ENCODE measurements at regions not wholly inside any gene's neighbourhood (a gene's known extent, or its start where the extent isn't known, plus 50 kb on each side); places are given as distances from the start of the nearest gene placed in this dataset.

- TF ChIP-seq, protein P1, sequence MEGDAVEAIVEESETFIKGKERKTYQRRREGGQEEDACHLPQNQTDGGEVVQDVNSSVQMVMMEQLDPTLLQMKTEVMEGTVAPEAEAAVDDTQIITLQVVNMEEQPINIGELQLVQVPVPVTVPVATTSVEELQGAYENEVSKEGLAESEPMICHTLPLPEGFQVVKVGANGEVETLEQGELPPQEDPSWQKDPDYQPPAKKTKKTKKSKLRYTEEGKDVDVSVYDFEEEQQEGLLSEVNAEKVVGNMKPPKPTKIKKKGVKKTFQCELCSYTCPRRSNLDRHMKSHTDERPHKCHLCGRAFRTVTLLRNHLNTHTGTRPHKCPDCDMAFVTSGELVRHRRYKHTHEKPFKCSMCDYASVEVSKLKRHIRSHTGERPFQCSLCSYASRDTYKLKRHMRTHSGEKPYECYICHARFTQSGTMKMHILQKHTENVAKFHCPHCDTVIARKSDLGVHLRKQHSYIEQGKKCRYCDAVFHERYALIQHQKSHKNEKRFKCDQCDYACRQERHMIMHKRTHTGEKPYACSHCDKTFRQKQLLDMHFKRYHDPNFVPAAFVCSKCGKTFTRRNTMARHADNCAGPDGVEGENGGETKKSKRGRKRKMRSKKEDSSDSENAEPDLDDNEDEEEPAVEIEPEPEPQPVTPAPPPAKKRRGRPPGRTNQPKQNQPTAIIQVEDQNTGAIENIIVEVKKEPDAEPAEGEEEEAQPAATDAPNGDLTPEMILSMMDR (IDR thresholded peaks at IDR 0.05; ENCODE audit: low read depth, low read length): peak; percentile 72
- Histone ChIP-seq H3K4me1 (peaks cover 6% of the 10 kb centered on the region; the same call in 1 of the 2 replicates), H3K36me3 (no peaks in the 10 kb centered on the region), H3K9me3 (no peaks in the 10 kb centered on the region), H3K27me3 (peaks cover 4% of the 10 kb centered on the region; the same call in 1 of the 2 replicates), H3K4me3 (ENCODE audit: low read depth, low read length) (no peak overlapping the region)
- peak; percentile 75 for DNase-seq
These were observed 170.7 kb downstream of the SLIT2 start for GRCh38 chr4:20422398-20422797.

DNA sequence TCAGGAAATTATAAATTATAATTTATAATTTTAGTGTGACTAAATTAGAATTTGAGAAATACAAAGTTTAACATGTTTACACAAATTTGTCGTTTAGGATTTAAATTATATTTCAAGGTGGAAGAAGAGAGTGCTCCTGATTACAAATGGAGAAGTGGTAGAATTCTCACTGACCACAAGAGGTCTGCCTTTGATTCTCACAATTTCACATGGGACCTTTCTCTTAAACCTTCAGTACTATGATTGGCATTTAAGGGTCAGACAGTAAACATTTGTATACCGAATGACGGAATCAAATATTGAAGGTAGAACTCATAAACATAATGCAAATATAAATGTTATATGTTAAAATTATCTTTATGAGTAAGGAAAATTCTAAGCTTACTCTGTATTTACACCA is 171.7 kb downstream of the SLIT2 start:
- Histone ChIP-seq H3K4me3 (ENCODE audit: low read depth, low read length) (no peak overlapping the region), H3K9me3 (no peaks in the 10 kb centered on the region), H3K36me3 (no peaks in the 10 kb centered on the region), H3K4me1 (peaks cover 6% of the 10 kb centered on the region; the same call in 1 of the 2 replicates), H3K27me3 (peaks cover 4% of the 10 kb centered on the region; the same call in 1 of the 2 replicates)
- TF ChIP-seq, protein P1 (IDR thresholded peaks at IDR 0.05; ENCODE audit: low read depth, low read length): peak; percentile 43
- DNase-seq: no peak

- Histone ChIP-seq H3K4me1 (peaks cover 6% of the 10 kb centered on the region; the same call in 1 of the 2 replicates), H3K27me3 (no peaks in the 10 kb centered on the region), H3K4me3 (ENCODE audit: low read depth, low read length) (no peak overlapping the region), H3K9me3 (no peaks in the 10 kb centered on the region), H3K36me3 (no peaks in the 10 kb centered on the region)
- TF ChIP-seq, protein P1 (IDR thresholded peaks at IDR 0.05; ENCODE audit: low read depth, low read length): no peak
- no peak for DNase-seq
These were observed 174.3 kb downstream of the SLIT2 start for GRCh38 chr4:20426028-20426427.

DNA sequence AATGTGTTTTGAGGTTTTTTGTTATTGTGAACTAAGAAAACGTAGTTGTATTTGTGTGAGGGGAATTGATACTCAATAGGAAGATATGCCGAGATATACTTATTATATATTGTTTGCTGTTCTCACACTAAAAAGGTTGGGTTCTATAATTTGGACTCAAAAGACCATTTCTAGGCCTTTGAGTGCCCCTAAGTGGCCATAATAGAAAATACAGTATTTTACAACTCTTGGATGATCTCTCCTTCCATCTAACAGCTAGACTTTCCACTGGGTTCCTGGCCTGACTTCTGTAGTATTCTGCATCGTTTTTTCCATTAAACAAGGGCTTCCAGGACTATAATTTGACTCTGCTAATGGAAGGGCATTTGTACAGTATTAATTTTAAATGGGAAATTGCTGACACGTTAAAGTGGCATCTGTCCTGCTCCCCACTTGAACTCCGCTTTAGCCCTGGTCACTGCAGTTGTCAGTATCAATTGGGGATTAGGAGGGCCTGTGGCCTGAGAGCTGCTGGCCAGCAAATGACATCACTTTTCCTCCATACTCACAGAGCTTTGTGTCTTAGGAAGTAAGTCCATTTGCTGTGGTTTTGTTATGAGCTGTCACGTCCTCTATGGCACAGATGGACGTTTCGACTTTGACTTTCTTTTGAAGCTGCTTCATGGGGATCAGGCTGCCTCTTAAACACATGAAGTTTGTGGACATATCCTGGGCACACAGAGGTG is 176.9 kb downstream of the SLIT2 start:
- no peak for DNase-seq
- Histone ChIP-seq H3K36me3 (no peaks in the 10 kb centered on the region), H3K27me3 (no peaks in the 10 kb centered on the region), H3K4me1 (peaks cover 17% of the 10 kb centered on the region), H3K4me3 (ENCODE audit: low read depth, low read length) (no peak overlapping the region), H3K9me3 (no peaks in the 10 kb centered on the region)
- TF ChIP-seq, protein P1 (IDR thresholded peaks at IDR 0.05; ENCODE audit: low read depth, low read length): peak; percentile 26; the same call in 1 of the 2 replicates

- Histone ChIP-seq H3K9me3 (no peaks in the 10 kb centered on the region), H3K27me3 (no peaks in the 10 kb centered on the region), H3K4me1 (peaks cover 19% of the 10 kb centered on the region), H3K4me3 (ENCODE audit: low read depth, low read length) (no peak overlapping the region), H3K36me3 (no peaks in the 10 kb centered on the region)
- no peak for DNase-seq
- TF ChIP-seq, protein P1 (IDR thresholded peaks at IDR 0.05; ENCODE audit: low read depth, low read length): no peak
These were observed 178.7 kb downstream of the SLIT2 start for GRCh38 chr4:20430259-20430941.

DNA sequence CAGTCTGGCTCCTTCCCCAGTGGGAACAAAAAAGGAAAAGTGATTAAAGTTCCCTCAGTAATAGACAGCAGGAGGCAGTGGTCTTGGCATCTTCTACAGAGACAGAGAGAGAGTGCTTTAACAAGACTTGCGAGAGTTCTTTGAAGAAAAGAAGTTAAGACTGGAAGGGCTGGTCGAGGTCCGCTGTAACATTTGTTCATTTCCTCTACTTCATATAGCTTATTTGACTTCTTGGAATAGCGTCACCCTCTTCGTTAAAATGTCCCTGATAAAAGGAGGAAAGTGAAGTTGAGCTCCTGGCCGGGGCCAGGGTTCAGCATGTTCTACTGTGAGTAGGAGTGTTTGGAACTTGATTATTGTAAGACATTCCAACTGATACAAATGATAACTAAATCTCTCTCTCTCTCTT is 179.8 kb downstream of the SLIT2 start:
- no peaks in the 10 kb centered on the region for H3K36me3 ChIP-seq
- H3K4me1 ChIP-seq: peaks cover 28% of the 10 kb centered on the region
- no peak for DNase-seq
- no peaks in the 10 kb centered on the region for H3K27me3 ChIP-seq
- no peaks in the 10 kb centered on the region for H3K9me3 ChIP-seq
- TF ChIP-seq, protein P1 (IDR thresholded peaks at IDR 0.05; ENCODE audit: low read depth, low read length): 0 out of 2 replicates have a peak, but pooled peaks have one; percentile 6
- no peak overlapping the region for H3K4me3 ChIP-seq (ENCODE audit: low read depth, low read length)
